IPS-NIHi7 (cell line): ENCODE measurements at regions not wholly inside any gene's neighbourhood (a gene's known extent, or its start where the extent isn't known, plus 50 kb on each side); places are given as distances from the start of the nearest gene placed in this dataset.
"Not testable (repeated sequence)": the region's sequence is repeated elsewhere in the genome, so short reads cannot be mapped to it uniquely, and the experiment has no call there.

Experiments
- DNase-seq: peaks from one replicate; pipeline ENCODE4 v3.0.0; 2012; ENCODE audit warnings: mixed read lengths; ENCODE audit errors: extremely low spot score

- no peak for DNase-seq
Measured at GRCh38 chr4:181846934-181847333, 396.3 kb upstream of the TENM3 start.

- no peak for DNase-seq
Measured at GRCh38 chr4:181848357-181848756, 394.8 kb upstream of the TENM3 start.

- no peak for DNase-seq
Measured at GRCh38 chr4:181849472-181849871, 393.7 kb upstream of the TENM3 start.

- no peak for DNase-seq
Measured at GRCh38 chr4:181853881-181854511, 389.2 kb upstream of the TENM3 start.

GRCh38 chr4:181855307-181855706 is 387.9 kb upstream of the TENM3 start:
- DNase-seq, result no peak

GRCh38 chr4:181857471-181857870 is 385.7 kb upstream of the TENM3 start:
- DNase-seq, result not testable (repeated sequence)

GRCh38 chr4:181858741-181859140 is 384.5 kb upstream of the TENM3 start:
- DNase-seq, result no peak

GRCh38 chr4:181859439-181859838 is 383.8 kb upstream of the TENM3 start:
- no peak for DNase-seq

- DNase-seq, result no peak
Measured at GRCh38 chr4:181860157-181860556, 383.0 kb upstream of the TENM3 start.

GRCh38 chr4:181860668-181861067 is 382.5 kb upstream of the TENM3 start:
- no peak for DNase-seq

- DNase-seq, result no peak
Measured at GRCh38 chr4:181863856-181864255, 379.3 kb upstream of the TENM3 start.

- DNase-seq, result no peak
Measured at GRCh38 chr4:181870326-181870725, 372.9 kb upstream of the TENM3 start.

- no peak for DNase-seq
Measured at GRCh38 chr4:181874602-181875001, 368.6 kb upstream of the TENM3 start.

- DNase-seq, result no peak
Measured at GRCh38 chr4:181877329-181877848, 365.8 kb upstream of the TENM3 start.

GRCh38 chr4:181890031-181890430 is 353.2 kb upstream of the TENM3 start:
- no peak for DNase-seq

GRCh38 chr4:181890911-181891310 is 352.3 kb upstream of the TENM3 start:
- no peak for DNase-seq

GRCh38 chr4:181896614-181897013 is 346.6 kb upstream of the TENM3 start:
- no peak for DNase-seq

- DNase-seq, result no peak
Measured at GRCh38 chr4:181897935-181898334, 345.3 kb upstream of the TENM3 start.

GRCh38 chr4:181902404-181902803 is 340.8 kb upstream of the TENM3 start:
- not testable (repeated sequence) for DNase-seq

- DNase-seq, result no peak
Measured at GRCh38 chr4:181905708-181906107, 337.5 kb upstream of the TENM3 start.

- no peak for DNase-seq
Measured at GRCh38 chr4:181908168-181908567, 335.0 kb upstream of the TENM3 start.

GRCh38 chr4:181909368-181909767 is 333.8 kb upstream of the TENM3 start:
- peak; percentile 55 for DNase-seq

GRCh38 chr4:181911420-181911819 is 331.8 kb upstream of the TENM3 start:
- DNase-seq, result no peak

GRCh38 chr4:181933471-181933870 is 309.7 kb upstream of the TENM3 start:
- no peak for DNase-seq
